GM12878 (cell line): ENCODE measurements at regions not wholly inside any gene's neighbourhood (a gene's known extent, or its start where the extent isn't known, plus 50 kb on each side); places are given as distances from the start of the nearest gene placed in this dataset.
A peak's percentile ranks its signal among the peaks of the same experiment; 100 is the strongest.

Experiments
- BRCA1 ChIP-seq: IDR thresholded peaks from 2 replicates; pipeline ENCODE4 v1.6.1; 2011; ENCODE audit warnings: low read depth, low read length, improper control_type of control experiment
- RCOR1 ChIP-seq: conservative IDR thresholded peaks from 2 replicates; pipeline ENCODE4 v1.6.1; 2012; ENCODE audit warnings: low read depth, low read length, improper control_type of control experiment
- SMC3 ChIP-seq: IDR thresholded peaks from 2 replicates; pipeline ENCODE4 v1.6.1; 2011; ENCODE audit warnings: low read length, improper control_type of control experiment, borderline replicate concordance
- TF ChIP-seq, protein P1 (sequence below): fragments of 450-650 bp; IDR thresholded peaks from 2 replicates; pipeline ENCODE4 v1.6.1; 2017; ENCODE audit warnings: mild to moderate bottlenecking
- TF ChIP-seq, protein P2 (sequence below): fragments of 450-650 bp; formaldehyde crosslinking; IDR thresholded peaks from 2 replicates; pipeline ENCODE4 v1.5.0; 2022; ENCODE audit warnings: mild to moderate bottlenecking, missing genetic modification characterization
- TF ChIP-seq, protein P3 (sequence below): IDR thresholded peaks from 2 replicates; pipeline ENCODE4 v1.6.1; 2012; ENCODE audit warnings: low read depth, low read length, improper control_type of control experiment

DNA sequence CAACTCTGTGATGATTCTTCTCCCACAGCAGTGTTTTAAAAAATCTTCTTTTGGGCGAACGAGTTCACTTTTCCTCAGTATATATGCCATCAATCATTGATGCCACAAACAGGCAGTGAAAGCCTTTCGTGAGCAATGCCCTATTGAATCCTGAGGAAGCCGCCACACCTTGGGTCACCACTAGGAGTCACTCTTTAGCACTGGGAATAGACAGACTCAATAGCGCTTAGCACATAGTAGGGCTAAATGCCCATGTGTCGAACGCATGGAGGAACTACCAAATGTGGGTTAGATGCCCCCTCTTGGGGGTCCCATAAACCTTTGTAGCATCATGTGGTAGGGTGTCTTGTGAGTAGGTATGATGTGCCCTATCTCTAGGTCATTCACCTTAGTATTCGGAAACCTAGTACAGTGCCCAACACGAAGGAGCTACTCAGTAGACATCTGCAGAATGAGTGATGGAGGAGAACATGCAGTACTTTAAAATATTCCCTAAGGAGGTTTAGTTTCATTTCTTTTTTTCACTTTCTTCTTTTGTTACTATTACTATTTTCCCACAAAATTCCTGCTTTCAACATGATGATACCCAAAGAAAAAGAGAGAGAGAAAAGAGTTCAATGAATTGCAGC lies 603.7 kb downstream of the BNC2 start (continued):
- TF ChIP-seq, protein P1, sequence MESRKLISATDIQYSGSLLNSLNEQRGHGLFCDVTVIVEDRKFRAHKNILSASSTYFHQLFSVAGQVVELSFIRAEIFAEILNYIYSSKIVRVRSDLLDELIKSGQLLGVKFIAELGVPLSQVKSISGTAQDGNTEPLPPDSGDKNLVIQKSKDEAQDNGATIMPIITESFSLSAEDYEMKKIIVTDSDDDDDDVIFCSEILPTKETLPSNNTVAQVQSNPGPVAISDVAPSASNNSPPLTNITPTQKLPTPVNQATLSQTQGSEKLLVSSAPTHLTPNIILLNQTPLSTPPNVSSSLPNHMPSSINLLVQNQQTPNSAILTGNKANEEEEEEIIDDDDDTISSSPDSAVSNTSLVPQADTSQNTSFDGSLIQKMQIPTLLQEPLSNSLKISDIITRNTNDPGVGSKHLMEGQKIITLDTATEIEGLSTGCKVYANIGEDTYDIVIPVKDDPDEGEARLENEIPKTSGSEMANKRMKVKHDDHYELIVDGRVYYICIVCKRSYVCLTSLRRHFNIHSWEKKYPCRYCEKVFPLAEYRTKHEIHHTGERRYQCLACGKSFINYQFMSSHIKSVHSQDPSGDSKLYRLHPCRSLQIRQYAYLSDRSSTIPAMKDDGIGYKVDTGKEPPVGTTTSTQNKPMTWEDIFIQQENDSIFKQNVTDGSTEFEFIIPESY: peak; percentile 93
- TF ChIP-seq SMC3: peak; percentile 20; the same call in 1 of the 2 replicates
- TF ChIP-seq, protein P2, sequence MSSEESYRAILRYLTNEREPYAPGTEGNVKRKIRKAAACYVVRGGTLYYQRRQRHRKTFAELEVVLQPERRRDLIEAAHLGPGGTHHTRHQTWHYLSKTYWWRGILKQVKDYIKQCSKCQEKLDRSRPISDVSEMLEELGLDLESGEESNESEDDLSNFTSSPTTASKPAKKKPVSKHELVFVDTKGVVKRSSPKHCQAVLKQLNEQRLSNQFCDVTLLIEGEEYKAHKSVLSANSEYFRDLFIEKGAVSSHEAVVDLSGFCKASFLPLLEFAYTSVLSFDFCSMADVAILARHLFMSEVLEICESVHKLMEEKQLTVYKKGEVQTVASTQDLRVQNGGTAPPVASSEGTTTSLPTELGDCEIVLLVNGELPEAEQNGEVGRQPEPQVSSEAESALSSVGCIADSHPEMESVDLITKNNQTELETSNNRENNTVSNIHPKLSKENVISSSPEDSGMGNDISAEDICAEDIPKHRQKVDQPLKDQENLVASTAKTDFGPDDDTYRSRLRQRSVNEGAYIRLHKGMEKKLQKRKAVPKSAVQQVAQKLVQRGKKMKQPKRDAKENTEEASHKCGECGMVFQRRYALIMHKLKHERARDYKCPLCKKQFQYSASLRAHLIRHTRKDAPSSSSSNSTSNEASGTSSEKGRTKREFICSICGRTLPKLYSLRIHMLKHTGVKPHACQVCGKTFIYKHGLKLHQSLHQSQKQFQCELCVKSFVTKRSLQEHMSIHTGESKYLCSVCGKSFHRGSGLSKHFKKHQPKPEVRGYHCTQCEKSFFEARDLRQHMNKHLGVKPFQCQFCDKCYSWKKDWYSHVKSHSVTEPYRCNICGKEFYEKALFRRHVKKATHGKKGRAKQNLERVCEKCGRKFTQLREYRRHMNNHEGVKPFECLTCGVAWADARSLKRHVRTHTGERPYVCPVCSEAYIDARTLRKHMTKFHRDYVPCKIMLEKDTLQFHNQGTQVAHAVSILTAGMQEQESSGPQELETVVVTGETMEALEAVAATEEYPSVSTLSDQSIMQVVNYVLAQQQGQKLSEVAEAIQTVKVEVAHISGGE: no peak
- TF ChIP-seq, protein P3, sequence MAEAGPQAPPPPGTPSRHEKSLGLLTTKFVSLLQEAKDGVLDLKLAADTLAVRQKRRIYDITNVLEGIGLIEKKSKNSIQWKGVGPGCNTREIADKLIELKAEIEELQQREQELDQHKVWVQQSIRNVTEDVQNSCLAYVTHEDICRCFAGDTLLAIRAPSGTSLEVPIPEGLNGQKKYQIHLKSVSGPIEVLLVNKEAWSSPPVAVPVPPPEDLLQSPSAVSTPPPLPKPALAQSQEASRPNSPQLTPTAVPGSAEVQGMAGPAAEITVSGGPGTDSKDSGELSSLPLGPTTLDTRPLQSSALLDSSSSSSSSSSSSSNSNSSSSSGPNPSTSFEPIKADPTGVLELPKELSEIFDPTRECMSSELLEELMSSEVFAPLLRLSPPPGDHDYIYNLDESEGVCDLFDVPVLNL: no peak
- TF ChIP-seq BRCA1: no peak
- no peak for TF ChIP-seq RCOR1
